ENCODE measurements at regions not wholly inside any gene's neighbourhood (a gene's known extent, or its start where the extent isn't known, plus 50 kb on each side); places are given as distances from the start of the nearest gene placed in this dataset.

- WGBS (ENCODE audit: extremely low coverage, insufficient read length, low lambda C conversion rate): no CpG with 5 or more reads among the region's 5 CpGs
- Histone ChIP-seq H2BK20ac (ENCODE audit: low read depth, low read length, poor library complexity, severe bottlenecking) (no peak overlapping the region), H3K9ac (ENCODE audit: extremely low read depth, insufficient read length, low read length) (no peak overlapping the region), H2BK15ac (ENCODE audit: low read depth, low read length) (no peak overlapping the region), H2AFZ (ENCODE audit: low read length) (no peak overlapping the region), H2AK5ac (ENCODE audit: insufficient read length, low read length) (no peak overlapping the region), H3K23ac (ENCODE audit: insufficient read length, low read depth, low read length) (no peak overlapping the region), H4K5ac (ENCODE audit: insufficient read length, low read depth, low read length) (no peak overlapping the region), H3K79me1 (ENCODE audit: insufficient read depth, low read depth, low read length, poor library complexity, severe bottlenecking) (no peaks in the 10 kb centered on the region), H3K18ac (ENCODE audit: insufficient read length, low read depth, low read length) (no peak overlapping the region), H3K56ac (ENCODE audit: insufficient read length, low read depth, low read length) (no peak overlapping the region), H2BK5ac (ENCODE audit: insufficient read length, low read length) (no peak overlapping the region), H3K27me3 (ENCODE audit: insufficient read depth, low read length) (no peaks in the 10 kb centered on the region), H3K14ac (ENCODE audit: insufficient read depth, low read length) (no peak overlapping the region), H3K9me3 (ENCODE audit: control insufficient read depth, low read depth, low read length) (no peaks in the 10 kb centered on the region), H3K4ac (ENCODE audit: low read depth, low read length) (no peak overlapping the region), H3K79me2 (ENCODE audit: insufficient read depth, low read length) (no peaks in the 10 kb centered on the region), H3K27ac (ENCODE audit: insufficient read length, low read depth, low read length) (no peak overlapping the region), H3K4me1 (ENCODE audit: insufficient read depth, low read length) (no peaks in the 10 kb centered on the region), H2BK120ac (ENCODE audit: low read depth, low read length, poor library complexity, severe bottlenecking) (no peak overlapping the region), H4K91ac (ENCODE audit: insufficient read length, low read depth, low read length) (no peak overlapping the region), H3T11ph (ENCODE audit: low read length) (no peak overlapping the region), H3K23me2 (ENCODE audit: insufficient read length, low read depth, low read length, poor library complexity, severe bottlenecking) (no peaks in the 10 kb centered on the region), H3K4me2 (ENCODE audit: insufficient read depth, insufficient read length, low read length) (no peak overlapping the region), H4K20me1 (ENCODE audit: control insufficient read depth, insufficient read depth, insufficient read length) (no peaks in the 10 kb centered on the region), H4K8ac (replicated peaks; ENCODE audit: insufficient read length, low read depth, low read length) (no peak overlapping the region), H2BK12ac (ENCODE audit: insufficient read length, low read depth, low read length) (no peak overlapping the region)
- H3K4me3 Mint-ChIP-seq: no peak overlapping the region
- TF ChIP-seq CTCF (conservative IDR thresholded peaks at IDR 0.05): no peak
- H3K9me3 Mint-ChIP-seq: no peaks in the 10 kb centered on the region
- H3K4me1 Mint-ChIP-seq: no peaks in the 10 kb centered on the region
- H3K27ac Mint-ChIP-seq: no peak overlapping the region
- 0 out of 2 replicates have a peak, but pooled peaks cover 1% of the 10 kb centered on the region for H3K27me3 Mint-ChIP-seq (ENCODE audit: low read depth)
- DNase-seq: no peak
- H3K36me3 Mint-ChIP-seq (ENCODE audit: insufficient read depth in 1 of 3, low read depth in 3 of 3): no peaks in the 10 kb centered on the region
These were observed 75.6 kb upstream of the HIVEP3 start for GRCh38 chr1:41994195-41994894.

Measured in H9 (cell line).